NCI-H2196 (cell line): ENCODE measurements at regions not wholly inside any gene's neighbourhood (a gene's known extent, or its start where the extent isn't known, plus 50 kb on each side); places are given as distances from the start of the nearest gene placed in this dataset.

Source experiments
- DNase-seq: peaks from one replicate; lab custom pipeline; 2025; ENCODE audit not compliant: unreplicated experiment; lab: John Stamatoyannopoulos, UW

GRCh38 chr6:22925920-22926789, 356.8 kb downstream of the HDGFL1 start:
- no peak for DNase-seq

GRCh38 chr6:22926790-22927354, 357.5 kb downstream of the HDGFL1 start:
- no peak for DNase-seq

- no peak for DNase-seq
Observed at GRCh38 chr6:22928775-22929174, 359.4 kb downstream of the HDGFL1 start.

GRCh38 chr6:22929311-22929985, 360.1 kb downstream of the HDGFL1 start:
- DNase-seq, result no peak

- DNase-seq, result no peak
Observed at GRCh38 chr6:22940581-22941290, 371.4 kb downstream of the HDGFL1 start.

GRCh38 chr6:22942403-22942802, 373.0 kb downstream of the HDGFL1 start:
- DNase-seq, result no peak

- no peak for DNase-seq
Observed at GRCh38 chr6:22943327-22943726, 374.0 kb downstream of the HDGFL1 start.

GRCh38 chr6:22949967-22950366, 380.6 kb downstream of the HDGFL1 start:
- DNase-seq, result no peak

GRCh38 chr6:22952097-22952496, 382.7 kb downstream of the HDGFL1 start:
- no peak for DNase-seq

- DNase-seq, result no peak
Observed at GRCh38 chr6:22954749-22955385, 385.5 kb downstream of the HDGFL1 start.

- DNase-seq, result no peak
Observed at GRCh38 chr6:22956029-22956681, 386.8 kb downstream of the HDGFL1 start.

GRCh38 chr6:22958677-22959076, 389.3 kb downstream of the HDGFL1 start:
- no peak for DNase-seq

- DNase-seq, result no peak
Observed at GRCh38 chr6:22959571-22959970, 390.2 kb downstream of the HDGFL1 start.

GRCh38 chr6:22964334-22964733, 395.0 kb downstream of the HDGFL1 start:
- no peak for DNase-seq

- no peak for DNase-seq
Observed at GRCh38 chr6:22965889-22966288, 396.5 kb downstream of the HDGFL1 start.

GRCh38 chr6:22966691-22967422, 397.5 kb downstream of the HDGFL1 start:
- no peak for DNase-seq

GRCh38 chr6:22970004-22970403, 400.6 kb downstream of the HDGFL1 start:
- no peak for DNase-seq

GRCh38 chr6:22972771-22973170, 403.4 kb downstream of the HDGFL1 start:
- no peak for DNase-seq

- no peak for DNase-seq
Observed at GRCh38 chr6:22975079-22975478, 405.7 kb downstream of the HDGFL1 start.

GRCh38 chr6:22980446-22980845, 411.1 kb downstream of the HDGFL1 start:
- no peak for DNase-seq
